GM23338 (cell line): ENCODE measurements at regions not wholly inside any gene's neighbourhood (a gene's known extent, or its start where the extent isn't known, plus 50 kb on each side); places are given as distances from the start of the nearest gene placed in this dataset.

Experiments used
- CREB1 ChIP-seq: fragments of 250-450 bp; sonication (Bioruptor Pico); IDR thresholded peaks from 2 replicates; pipeline ENCODE4 v1.5.0; 2020; ENCODE audit warnings: low read depth, mild to moderate bottlenecking, moderate library complexity
- CTCF ChIP-seq, 2 experiments: fragments of 200-600 bp in 1 of 2; sonication (generic) in 1 of 2; conservative IDR thresholded peaks; 2 replicates each; pipeline versions ENCODE4 v1.5.1 to v1.6.1; 2016 to 2017; ENCODE audit warnings: antibody characterized with exemption in 2 of 2, low read depth in 2 of 2, mild to moderate bottlenecking in 2 of 2, moderate library complexity in 1 of 2
- ETS1 ChIP-seq: IDR thresholded peaks from 2 replicates; pipeline ENCODE4 v1.6.1; 2016; ENCODE audit warnings: antibody characterized with exemption
- EZH2 ChIP-seq: fragments of 200-600 bp; sonication (generic); IDR thresholded peaks from one replicate; pipeline ENCODE4 v1.8.0; 2017; ENCODE audit warnings: antibody characterized with exemption, mild to moderate bottlenecking, low read depth; ENCODE audit not compliant: unreplicated experiment
- EZH2phosphoT487 ChIP-seq: fragments of 200-600 bp; sonication (generic); IDR thresholded peaks from one replicate; pipeline ENCODE4 v1.8.1; 2018; ENCODE audit warnings: antibody characterized with exemption; ENCODE audit not compliant: unreplicated experiment
- JUNB ChIP-seq: IDR thresholded peaks from one replicate; pipeline ENCODE4 v1.6.1; 2016; ENCODE audit warnings: antibody characterized with exemption; ENCODE audit not compliant: unreplicated experiment
- POLR2AphosphoS5 ChIP-seq: IDR thresholded peaks from 2 replicates; pipeline ENCODE4 v1.6.1; 2016; ENCODE audit warnings: antibody characterized with exemption, low read depth
- ZNF114 ChIP-seq: fragments of 250-450 bp; sonication (Bioruptor Pico); IDR thresholded peaks from 2 replicates; pipeline ENCODE4 v1.5.0; 2020; ENCODE audit warnings: mild to moderate bottlenecking, moderate library complexity
- ZNF331 ChIP-seq: fragments of 250-450 bp; sonication (Bioruptor Pico); IDR thresholded peaks from 2 replicates; pipeline ENCODE4 v1.5.0; 2020; ENCODE audit warnings: low read depth, mild to moderate bottlenecking, moderate library complexity
- ZNF462 ChIP-seq: fragments of 250-450 bp; sonication (Bioruptor Pico); IDR thresholded peaks from 2 replicates; pipeline ENCODE4 v1.5.0; 2020; ENCODE audit warnings: mild to moderate bottlenecking, moderate library complexity
- TF ChIP-seq, protein P1 (sequence below): IDR thresholded peaks from one replicate; pipeline ENCODE4 v1.6.1; 2018; ENCODE audit warnings: antibody characterized with exemption; ENCODE audit not compliant: unreplicated experiment

DNA sequence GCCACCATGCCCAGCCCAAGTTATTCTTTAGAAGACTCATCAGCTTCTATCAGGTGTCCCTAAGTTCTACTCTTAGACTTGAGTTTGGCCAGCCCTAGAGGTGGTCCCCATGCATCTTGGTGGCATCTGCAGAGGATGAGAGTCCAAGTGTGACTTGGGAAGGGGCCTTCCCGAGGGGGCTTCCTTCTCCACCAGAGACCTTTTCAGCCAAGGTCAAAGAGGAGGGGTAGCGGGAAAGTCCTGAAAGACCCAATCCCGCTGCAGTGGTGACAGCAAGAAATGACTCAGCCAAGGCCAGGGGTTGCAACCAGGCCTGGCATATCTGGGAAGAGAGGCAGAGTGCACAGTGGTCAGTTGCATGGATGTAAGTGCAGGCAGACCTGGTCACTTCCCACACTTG is 61.7 kb upstream of the MGMT start:
- TF ChIP-seq CTCF (conservative IDR thresholded peaks at IDR 0.05; ENCODE audit: low read depth in 2 of 2), result no peak
- no peak for TF ChIP-seq EZH2
- TF ChIP-seq POLR2AphosphoS5, result no peak
- TF ChIP-seq, protein P1, sequence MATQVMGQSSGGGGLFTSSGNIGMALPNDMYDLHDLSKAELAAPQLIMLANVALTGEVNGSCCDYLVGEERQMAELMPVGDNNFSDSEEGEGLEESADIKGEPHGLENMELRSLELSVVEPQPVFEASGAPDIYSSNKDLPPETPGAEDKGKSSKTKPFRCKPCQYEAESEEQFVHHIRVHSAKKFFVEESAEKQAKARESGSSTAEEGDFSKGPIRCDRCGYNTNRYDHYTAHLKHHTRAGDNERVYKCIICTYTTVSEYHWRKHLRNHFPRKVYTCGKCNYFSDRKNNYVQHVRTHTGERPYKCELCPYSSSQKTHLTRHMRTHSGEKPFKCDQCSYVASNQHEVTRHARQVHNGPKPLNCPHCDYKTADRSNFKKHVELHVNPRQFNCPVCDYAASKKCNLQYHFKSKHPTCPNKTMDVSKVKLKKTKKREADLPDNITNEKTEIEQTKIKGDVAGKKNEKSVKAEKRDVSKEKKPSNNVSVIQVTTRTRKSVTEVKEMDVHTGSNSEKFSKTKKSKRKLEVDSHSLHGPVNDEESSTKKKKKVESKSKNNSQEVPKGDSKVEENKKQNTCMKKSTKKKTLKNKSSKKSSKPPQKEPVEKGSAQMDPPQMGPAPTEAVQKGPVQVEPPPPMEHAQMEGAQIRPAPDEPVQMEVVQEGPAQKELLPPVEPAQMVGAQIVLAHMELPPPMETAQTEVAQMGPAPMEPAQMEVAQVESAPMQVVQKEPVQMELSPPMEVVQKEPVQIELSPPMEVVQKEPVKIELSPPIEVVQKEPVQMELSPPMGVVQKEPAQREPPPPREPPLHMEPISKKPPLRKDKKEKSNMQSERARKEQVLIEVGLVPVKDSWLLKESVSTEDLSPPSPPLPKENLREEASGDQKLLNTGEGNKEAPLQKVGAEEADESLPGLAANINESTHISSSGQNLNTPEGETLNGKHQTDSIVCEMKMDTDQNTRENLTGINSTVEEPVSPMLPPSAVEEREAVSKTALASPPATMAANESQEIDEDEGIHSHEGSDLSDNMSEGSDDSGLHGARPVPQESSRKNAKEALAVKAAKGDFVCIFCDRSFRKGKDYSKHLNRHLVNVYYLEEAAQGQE, result no peak
- TF ChIP-seq CREB1, result no peak
- no peak for TF ChIP-seq JUNB
- no peak for TF ChIP-seq EZH2phosphoT487
- TF ChIP-seq ZNF462 (CRISPR knock-in tag), result no peak
- TF ChIP-seq ZNF114 (CRISPR knock-in tag), result no peak
- no peak for TF ChIP-seq ZNF331
- no peak for TF ChIP-seq ETS1
